GM18505 (cell line): ENCODE measurements at regions not wholly inside any gene's neighbourhood (a gene's known extent, or its start where the extent isn't known, plus 50 kb on each side); places are given as distances from the start of the nearest gene placed in this dataset.

Experiments used
- ATAC-seq: cut with Tn5 transposase; IDR thresholded peaks from one replicate; pipeline ENCODE4 v1.9.1; 2021; ENCODE audit not compliant: unreplicated experiment
- POLR2A ChIP-seq: IDR thresholded peaks from 4 replicates; pipeline ENCODE4 v1.6.1; 2011; ENCODE audit warnings: borderline replicate concordance; ENCODE audit not compliant: insufficient read depth, insufficient read length; ENCODE audit errors: extremely low read depth

DNA sequence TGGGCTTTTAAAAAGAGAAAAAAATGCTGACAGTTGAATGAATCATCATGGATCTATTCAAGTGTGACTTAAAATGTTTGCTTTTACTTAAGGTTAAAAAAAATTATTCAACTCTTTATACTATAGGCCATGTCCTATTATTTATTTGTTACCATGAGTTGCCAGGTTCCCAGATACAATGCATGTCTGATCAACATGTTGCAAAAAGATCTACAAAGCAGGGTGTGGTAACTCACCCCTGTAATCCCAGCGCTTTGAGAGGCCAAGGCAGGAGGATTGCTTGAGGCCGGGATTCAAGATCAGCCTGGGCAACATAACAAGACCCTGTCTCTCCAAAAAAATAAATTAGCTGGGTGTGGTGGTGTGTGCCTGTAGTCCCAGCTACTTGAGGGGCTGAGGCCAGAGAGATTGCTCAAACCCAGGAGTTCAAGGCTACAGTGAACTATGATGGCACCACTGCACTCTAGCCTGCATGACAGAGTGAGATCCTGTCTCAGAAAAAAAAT, 460.8 kb downstream of the BCAT1 start:
- no peak for ATAC-seq
- no peak for TF ChIP-seq POLR2A

DNA sequence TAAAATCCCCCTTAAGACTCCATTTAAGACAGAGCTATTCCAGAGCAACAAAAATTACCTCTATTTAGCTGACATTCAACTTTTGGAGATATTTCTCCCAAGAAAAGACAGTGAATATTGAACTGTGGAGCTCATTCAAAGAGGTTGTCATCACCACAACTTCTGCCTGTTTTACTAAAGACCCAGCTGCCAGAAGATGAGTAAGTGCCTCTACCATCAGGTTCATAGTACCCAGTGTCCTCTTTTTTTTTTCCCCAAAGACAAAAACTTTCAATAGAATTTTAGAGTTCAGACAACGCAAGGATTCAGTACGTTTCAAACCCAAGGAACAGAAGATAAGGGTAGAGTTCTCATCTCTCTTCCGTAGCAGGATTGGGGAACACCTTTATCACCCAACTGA, 461.3 kb downstream of the BCAT1 start:
- TF ChIP-seq POLR2A = no peak
- ATAC-seq = no peak

DNA sequence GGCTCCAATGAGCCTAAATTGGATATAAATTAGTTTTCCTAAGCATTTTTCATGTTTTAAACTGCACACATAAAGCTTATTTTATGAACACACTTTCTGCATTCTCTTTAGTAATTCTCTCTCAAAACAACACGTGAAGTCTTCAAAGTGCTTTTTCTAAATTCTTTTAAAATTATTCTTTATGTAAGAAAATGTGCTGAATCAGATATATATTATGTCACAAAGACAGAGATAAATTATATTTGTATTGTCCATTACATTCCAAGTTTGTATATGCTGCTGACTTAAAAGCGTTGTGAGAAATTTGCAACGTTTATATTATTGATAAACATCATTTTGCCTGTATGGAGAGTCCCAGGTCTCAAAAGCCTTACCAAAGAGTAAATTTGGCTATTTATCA, 465.2 kb downstream of the BCAT1 start:
- TF ChIP-seq POLR2A = no peak
- no peak for ATAC-seq

DNA sequence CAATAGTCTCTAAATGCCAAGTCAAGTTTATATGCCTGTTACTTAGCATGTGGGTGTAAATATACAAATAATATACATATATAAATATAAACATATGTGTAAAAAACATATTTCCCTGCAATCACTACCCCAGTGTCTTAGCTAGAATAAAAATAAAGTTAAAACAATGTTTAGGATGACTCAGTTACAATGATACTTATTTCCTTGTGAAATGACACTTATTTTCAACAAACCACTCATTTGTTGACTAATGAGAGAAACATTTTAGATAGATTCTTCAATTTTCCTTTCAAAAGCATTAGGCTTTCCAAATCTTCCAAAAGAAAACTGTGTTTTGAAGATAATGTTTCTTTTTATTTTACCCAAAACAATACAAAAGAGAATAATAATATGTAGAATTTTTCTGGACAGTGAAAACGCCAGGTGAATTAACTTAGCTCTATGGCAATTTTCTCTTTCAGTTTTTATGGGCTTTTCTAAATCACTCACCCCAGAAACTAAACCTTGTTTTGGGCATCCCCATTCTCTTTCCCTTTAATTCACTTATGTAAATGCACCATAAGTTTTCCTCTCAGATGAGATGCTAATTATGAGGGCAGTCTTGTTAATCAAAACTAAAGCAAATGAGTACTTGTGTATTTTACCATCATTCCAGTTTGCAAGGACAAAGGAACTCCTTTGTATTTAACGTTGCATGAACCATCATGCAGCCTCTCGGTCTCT, 465.9 kb downstream of the BCAT1 start:
- no peak for ATAC-seq
- TF ChIP-seq POLR2A = no peak

DNA sequence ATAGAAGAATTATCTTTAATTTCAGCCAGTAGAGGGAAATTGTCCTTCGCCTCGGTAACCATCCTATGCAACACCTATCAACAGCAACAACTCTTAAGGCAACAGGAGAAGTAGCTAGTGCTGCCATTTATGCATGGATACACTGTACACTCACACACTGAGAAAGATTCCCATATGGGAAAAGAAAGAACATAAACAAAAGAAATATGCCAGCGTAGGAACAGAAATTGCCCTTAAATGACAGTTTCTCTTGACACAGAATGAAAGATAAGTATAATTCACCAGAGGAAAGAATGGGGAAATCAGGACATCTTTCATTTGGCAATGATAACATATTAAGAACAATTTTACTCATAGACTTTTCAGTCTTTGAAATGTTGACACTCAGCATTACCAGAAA, 466.9 kb downstream of the BCAT1 start:
- no peak for ATAC-seq
- TF ChIP-seq POLR2A = no peak

DNA sequence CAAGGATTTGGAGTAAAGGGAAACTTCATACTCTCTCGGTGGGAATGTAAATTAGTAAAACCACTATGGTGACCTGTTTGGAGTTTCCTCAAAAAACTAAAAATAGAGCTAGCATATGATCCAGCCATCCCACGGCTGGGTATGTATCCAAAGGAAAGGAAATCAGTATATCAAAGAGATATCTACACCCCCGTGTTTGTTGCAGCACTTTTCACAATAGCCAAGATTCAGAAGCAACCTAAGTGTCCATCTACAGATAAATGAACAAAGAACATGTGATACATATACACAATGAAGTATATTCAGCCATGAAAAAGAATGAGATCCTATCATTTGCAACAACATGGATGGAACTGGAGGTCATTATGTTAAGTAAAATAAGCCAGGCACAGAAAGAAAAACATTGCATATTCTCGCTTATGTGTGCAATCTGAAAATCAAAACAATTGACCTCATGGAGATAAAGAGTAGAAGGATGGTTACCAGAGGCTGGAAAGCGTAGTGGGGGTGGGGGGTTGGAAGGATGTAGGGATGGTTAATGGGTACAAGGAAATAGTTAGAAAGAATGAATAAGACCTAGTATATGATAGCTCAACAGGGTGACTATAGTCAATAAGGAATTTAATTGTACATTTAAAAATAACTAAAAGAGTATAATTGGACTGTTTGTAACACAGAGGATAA, 468.0 kb downstream of the BCAT1 start:
- no peak for ATAC-seq
- TF ChIP-seq POLR2A = no peak

DNA sequence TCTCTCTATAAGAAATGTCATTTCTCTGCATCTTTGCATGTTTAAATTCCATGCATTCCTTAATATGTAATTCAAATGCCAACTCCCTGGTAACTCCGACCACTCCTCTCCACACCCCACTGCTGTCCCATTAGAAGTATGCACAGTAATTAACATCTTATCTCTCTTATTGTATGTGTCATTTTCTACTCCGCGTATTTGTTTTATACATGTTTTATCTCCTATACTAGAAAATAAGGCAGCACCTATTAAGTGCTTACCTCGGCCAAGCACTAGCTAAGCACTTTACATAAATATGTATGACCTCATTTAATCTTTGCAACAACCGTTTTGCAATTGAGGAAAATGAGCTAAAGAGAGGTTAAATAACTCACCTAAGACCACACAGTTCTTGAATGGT, 469.8 kb downstream of the BCAT1 start:
- ATAC-seq = no peak
- TF ChIP-seq POLR2A = no peak

DNA sequence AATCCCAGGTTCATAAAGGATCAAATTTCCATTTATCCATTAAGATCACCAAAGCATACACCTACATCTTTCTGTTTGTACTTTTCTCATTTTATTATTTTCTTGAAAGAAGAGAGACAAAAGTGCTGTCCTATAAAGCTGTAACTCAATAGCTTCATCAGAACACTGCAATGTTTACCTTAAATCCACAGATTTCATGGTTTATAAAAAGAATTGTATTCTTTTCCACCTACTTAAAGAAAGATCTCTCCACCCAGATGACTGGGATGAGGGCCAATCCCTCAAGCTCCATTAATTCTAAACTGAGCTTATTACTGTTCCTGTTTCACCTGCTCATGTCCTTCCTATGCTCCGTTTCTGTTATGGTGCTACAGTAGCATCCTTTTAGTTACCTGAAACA, 470.6 kb downstream of the BCAT1 start:
- no peak for ATAC-seq
- TF ChIP-seq POLR2A = no peak

DNA sequence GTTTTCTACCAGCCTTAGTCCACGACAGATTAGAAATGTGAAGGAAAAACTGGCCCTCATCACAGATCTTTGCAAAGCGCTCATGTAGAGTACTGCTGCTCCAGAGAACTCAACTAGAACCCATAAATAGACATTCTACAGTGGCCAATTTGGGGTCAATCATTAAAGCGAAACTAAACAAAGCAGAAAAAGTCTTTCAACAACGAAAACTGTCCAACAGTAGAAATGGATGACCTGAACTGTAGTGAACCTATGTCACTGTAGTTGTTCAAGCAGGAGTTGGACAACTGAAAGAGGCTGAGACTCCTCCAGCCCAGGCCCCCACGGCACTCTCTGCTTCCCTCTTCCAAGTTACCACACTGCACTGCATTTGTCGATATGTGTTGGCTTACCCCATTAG, 472.6 kb downstream of the BCAT1 start:
- ATAC-seq = no peak
- TF ChIP-seq POLR2A = no peak

DNA sequence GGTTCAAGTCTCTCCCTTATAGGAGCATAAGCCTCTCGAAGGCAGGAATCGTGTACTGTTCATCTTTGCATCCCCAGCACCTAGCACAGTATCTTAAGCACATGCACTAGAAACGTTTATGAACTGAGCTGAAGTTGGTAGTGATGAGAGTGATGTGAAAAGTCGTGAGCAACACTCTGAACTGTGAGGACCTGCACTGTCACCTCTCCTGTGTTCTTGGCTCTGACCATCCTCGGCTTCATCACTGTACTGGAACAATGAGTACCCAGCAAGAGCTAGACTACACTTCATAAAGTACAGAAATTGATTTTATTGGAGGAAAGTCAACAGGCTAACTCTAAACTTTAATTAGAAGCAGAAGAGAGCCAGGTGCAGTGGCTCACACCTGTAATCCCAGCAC, 473.6 kb downstream of the BCAT1 start:
- no peak for ATAC-seq
- TF ChIP-seq POLR2A = no peak

DNA sequence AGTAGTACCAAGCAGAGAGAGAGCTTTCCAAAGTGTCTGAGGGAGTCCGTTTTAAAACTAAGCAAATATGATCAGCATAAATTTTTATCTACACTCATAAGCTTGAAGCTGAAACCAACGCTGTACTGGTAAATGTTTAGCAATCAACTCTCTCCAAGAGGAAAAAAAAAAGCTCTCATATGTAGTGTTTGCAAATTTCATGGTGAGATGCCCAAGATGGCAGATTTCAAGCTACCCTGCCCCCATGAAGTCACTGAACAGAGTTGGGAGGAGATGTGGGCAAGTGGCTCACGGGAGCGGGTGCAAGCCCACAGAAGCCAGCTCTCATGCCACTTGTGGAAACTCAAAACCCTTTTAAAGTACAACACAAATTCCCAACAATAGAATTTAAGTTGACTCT, 475.8 kb downstream of the BCAT1 start:
- TF ChIP-seq POLR2A = no peak
- ATAC-seq = no peak

DNA sequence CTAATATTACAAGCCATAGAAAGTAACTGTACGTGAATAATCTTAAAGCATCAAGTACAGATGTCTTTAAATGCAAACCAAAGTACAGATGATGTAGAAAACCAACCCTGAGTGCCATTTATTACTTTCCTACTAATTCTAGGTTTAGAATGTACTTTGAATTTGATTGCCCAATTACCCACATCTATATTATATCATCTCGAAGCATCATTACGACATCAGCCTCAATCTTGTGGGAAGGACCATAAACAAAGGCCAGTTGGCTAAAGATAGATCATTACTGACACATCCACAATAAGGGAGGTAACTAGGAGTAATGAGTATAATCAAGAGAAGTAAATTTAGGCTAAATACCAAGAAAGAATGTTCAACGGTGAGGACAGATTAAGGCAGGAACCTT, 478.9 kb downstream of the BCAT1 start:
- no peak for ATAC-seq
- no peak for TF ChIP-seq POLR2A

DNA sequence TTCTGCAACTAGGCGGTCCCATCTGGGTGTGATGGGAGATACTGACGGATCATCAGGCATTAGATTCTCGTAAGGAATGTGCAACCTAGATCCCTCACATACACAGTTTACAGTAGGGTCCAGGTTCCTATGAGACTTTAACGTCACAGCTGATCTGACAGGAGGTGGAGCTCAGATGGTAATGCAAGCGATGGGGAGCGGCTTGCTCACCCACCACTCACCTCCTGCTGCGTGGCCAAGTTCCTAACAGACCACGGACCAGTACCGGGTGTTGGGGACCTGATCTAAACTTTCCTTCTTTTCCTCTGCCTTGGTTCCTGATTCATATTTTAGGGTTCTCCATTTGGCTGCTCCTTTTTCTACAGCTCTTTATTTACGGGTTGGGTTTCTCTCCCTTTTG, 479.8 kb downstream of the BCAT1 start:
- ATAC-seq = no peak
- TF ChIP-seq POLR2A = no peak

DNA sequence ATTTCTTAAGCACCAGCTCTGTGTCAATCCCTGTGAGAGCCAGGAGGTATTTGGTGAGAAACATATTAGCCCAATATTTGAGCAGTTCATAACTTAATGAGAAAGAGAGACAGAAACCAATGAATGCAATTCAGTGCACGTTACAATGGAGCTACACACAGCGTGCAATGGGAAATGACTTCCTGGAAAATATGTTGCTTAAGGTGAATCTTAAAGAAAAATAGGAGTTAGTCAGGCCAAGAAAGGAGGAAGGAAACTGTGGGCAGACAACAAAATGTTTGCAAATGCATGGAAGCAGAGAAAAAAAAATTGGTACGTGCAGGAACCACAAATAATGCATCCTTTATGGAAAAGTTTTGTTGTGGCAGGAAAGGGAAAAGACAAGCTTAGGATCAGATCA, 481.7 kb downstream of the BCAT1 start:
- TF ChIP-seq POLR2A = no peak
- ATAC-seq = no peak

DNA sequence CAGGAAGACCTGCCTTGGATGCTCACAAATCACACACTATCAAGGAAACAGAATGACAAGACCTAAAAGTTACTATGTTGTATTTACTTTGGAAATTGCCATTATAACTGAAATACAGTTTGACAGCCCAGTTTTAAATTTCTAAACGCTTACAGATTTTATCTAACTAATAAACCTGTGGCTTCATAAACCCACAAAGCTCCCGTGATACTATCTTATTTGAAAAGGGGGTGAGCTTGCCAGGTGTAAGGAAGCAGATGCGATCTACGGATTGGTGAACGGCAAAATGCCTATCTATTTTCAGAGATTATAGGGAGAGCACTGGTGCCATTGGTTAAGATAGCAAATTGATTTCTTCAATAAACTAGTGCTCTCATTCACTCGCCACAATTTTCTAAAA, 485.5 kb downstream of the BCAT1 start:
- no peak for ATAC-seq
- no peak for TF ChIP-seq POLR2A

DNA sequence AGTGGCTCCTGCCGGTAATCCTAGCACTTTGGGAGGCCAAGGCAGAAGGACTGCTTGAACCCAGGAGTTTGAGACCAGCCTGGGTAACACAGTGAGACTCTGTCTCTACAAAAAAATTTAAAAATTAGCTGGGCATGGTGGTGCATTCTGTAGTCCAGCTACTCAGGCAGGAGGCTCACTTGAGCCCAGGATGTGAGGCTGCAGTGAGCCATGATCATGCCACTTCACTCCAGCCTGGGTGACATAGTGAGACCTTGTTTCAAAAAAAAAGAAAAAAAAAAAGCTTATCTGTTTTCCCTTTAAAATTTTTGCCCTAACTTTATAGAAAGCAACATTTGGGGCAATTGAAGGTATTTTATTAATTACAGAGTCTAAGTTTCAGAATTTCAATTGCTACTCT, 486.0 kb downstream of the BCAT1 start:
- no peak for ATAC-seq

More for the DNA sequence above, 486.0 kb downstream of the BCAT1 start:
- no peak for TF ChIP-seq POLR2A
